ENCODE measurements at regions not wholly inside any gene's neighbourhood (a gene's known extent, or its start where the extent isn't known, plus 50 kb on each side); places are given as distances from the start of the nearest gene placed in this dataset.
"Not testable (repeated sequence)": the region's sequence is repeated elsewhere in the genome, so short reads cannot be mapped to it uniquely, and the experiment has no call there.

- Histone ChIP-seq H3K27ac (replicated peaks) (no peak overlapping the region), H3K4me1 (no peaks in the 10 kb centered on the region), H3K27me3 (ENCODE audit: low read depth) (peaks cover 53% of the 10 kb centered on the region), H3K36me3 (no peaks in the 10 kb centered on the region), H3K4me3 (no peak overlapping the region), H3K9me3 (replicated peaks) (peaks cover 18% of the 10 kb centered on the region)
- intact Hi-C loops (cut with micrococcal nuclease) = no loop called here
- TF ChIP-seq CTCF (IDR thresholded peaks at IDR 0.05; ENCODE audit: borderline replicate concordance) = no peak
- DNase-seq = no peak
These were observed 251.6 kb upstream of the FOXF1 start for GRCh38 chr16:86258713-86259112.

GRCh38 chr16:86259499-86259898, 250.8 kb upstream of the FOXF1 start:
- no peak for TF ChIP-seq CTCF (IDR thresholded peaks at IDR 0.05; ENCODE audit: borderline replicate concordance)
- intact Hi-C loops (cut with micrococcal nuclease) = no loop called here
- peaks cover 18% of the 10 kb centered on the region for H3K9me3 ChIP-seq (replicated peaks)
- no peak overlapping the region for H3K27ac ChIP-seq (replicated peaks)
- no peaks in the 10 kb centered on the region for H3K36me3 ChIP-seq
- no peak overlapping the region for H3K4me3 ChIP-seq
- H3K4me1 ChIP-seq = no peaks in the 10 kb centered on the region
- peaks cover 49% of the 10 kb centered on the region for H3K27me3 ChIP-seq (ENCODE audit: low read depth)
- DNase-seq = no peak

- H3K27ac ChIP-seq (replicated peaks) = no peak overlapping the region
- H3K9me3 ChIP-seq (replicated peaks) = peaks cover 3% of the 10 kb centered on the region
- no peak for TF ChIP-seq CTCF (IDR thresholded peaks at IDR 0.05; ENCODE audit: borderline replicate concordance)
- H3K36me3 ChIP-seq = no peaks in the 10 kb centered on the region
- H3K4me3 ChIP-seq = no peak overlapping the region
- H3K27me3 ChIP-seq (ENCODE audit: low read depth) = peaks cover 44% of the 10 kb centered on the region
- H3K4me1 ChIP-seq = no peaks in the 10 kb centered on the region
- DNase-seq = no peak
- intact Hi-C loops (cut with micrococcal nuclease) = no loop called here
These were observed 248.9 kb upstream of the FOXF1 start for GRCh38 chr16:86261379-86261778.

- H3K4me3 ChIP-seq; H3K27ac ChIP-seq (replicated peaks); H3K36me3 ChIP-seq; H3K27me3 ChIP-seq (ENCODE audit: low read depth); H3K9me3 ChIP-seq (replicated peaks); DNase-seq; intact Hi-C loops (cut with micrococcal nuclease); H3K4me1 ChIP-seq: not testable (repeated sequence)
These were observed 242.7 kb upstream of the FOXF1 start for GRCh38 chr16:86267657-86268056.

GRCh38 chr16:86270696-86271095, 239.6 kb upstream of the FOXF1 start:
- Histone ChIP-seq H3K4me3 (no peak overlapping the region), H3K27me3 (ENCODE audit: low read depth) (peaks cover 39% of the 10 kb centered on the region), H3K27ac (replicated peaks) (no peak overlapping the region), H3K4me1 (no peaks in the 10 kb centered on the region), H3K36me3 (no peaks in the 10 kb centered on the region), H3K9me3 (replicated peaks) (peaks cover 12% of the 10 kb centered on the region)
- intact Hi-C loops (cut with micrococcal nuclease) = no loop called here
- no peak for DNase-seq
- no peak for TF ChIP-seq CTCF (IDR thresholded peaks at IDR 0.05; ENCODE audit: borderline replicate concordance)

GRCh38 chr16:86272744-86273143, 237.6 kb upstream of the FOXF1 start:
- Histone ChIP-seq H3K36me3 (no peaks in the 10 kb centered on the region), H3K4me3 (no peak overlapping the region), H3K27me3 (ENCODE audit: low read depth) (peaks cover 59% of the 10 kb centered on the region), H3K4me1 (no peaks in the 10 kb centered on the region), H3K27ac (replicated peaks) (no peak overlapping the region), H3K9me3 (replicated peaks) (peaks cover 9% of the 10 kb centered on the region)
- no peak for DNase-seq
- intact Hi-C loops (cut with micrococcal nuclease) = no loop called here
- no peak for TF ChIP-seq CTCF (IDR thresholded peaks at IDR 0.05; ENCODE audit: borderline replicate concordance)
